ENCODE measurements at regions not wholly inside any gene's neighbourhood (a gene's known extent, or its start where the extent isn't known, plus 50 kb on each side); places are given as distances from the start of the nearest gene placed in this dataset.

GRCh38 chr10:56231436-56231835 lies 129.6 kb downstream of the ZWINT start:
- Histone ChIP-seq H3K9me2 (replicated peaks; ENCODE audit: insufficient read depth, low read length) (no peaks in the 10 kb centered on the region), H3F3A (ENCODE audit: insufficient read depth, low read length) (no peaks in the 10 kb centered on the region), H3K4me2 (ENCODE audit: low read depth, low read length) (no peak overlapping the region), H4K20me1 (ENCODE audit: insufficient read depth, low read length) (no peaks in the 10 kb centered on the region), H3K9me3 (replicated peaks; ENCODE audit: insufficient read depth, low read length) (no peaks in the 10 kb centered on the region), H3K36me3 (replicated peaks; ENCODE audit: insufficient read depth, low read length) (no peaks in the 10 kb centered on the region), H3K4me3 (ENCODE audit: low read length) (no peak overlapping the region), H3K79me2 (ENCODE audit: low read length) (no peaks in the 10 kb centered on the region), H3K4me1 (ENCODE audit: low read length) (no peaks in the 10 kb centered on the region), H3K27ac (ENCODE audit: low read length) (no peak overlapping the region), H3K9ac (ENCODE audit: low read length) (no peak overlapping the region), H2AFZ (ENCODE audit: low read length) (no peak overlapping the region), H3K27me3 (replicated peaks; ENCODE audit: insufficient read depth, low read length) (no peaks in the 10 kb centered on the region)
- TF ChIP-seq, protein P1, sequence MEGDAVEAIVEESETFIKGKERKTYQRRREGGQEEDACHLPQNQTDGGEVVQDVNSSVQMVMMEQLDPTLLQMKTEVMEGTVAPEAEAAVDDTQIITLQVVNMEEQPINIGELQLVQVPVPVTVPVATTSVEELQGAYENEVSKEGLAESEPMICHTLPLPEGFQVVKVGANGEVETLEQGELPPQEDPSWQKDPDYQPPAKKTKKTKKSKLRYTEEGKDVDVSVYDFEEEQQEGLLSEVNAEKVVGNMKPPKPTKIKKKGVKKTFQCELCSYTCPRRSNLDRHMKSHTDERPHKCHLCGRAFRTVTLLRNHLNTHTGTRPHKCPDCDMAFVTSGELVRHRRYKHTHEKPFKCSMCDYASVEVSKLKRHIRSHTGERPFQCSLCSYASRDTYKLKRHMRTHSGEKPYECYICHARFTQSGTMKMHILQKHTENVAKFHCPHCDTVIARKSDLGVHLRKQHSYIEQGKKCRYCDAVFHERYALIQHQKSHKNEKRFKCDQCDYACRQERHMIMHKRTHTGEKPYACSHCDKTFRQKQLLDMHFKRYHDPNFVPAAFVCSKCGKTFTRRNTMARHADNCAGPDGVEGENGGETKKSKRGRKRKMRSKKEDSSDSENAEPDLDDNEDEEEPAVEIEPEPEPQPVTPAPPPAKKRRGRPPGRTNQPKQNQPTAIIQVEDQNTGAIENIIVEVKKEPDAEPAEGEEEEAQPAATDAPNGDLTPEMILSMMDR (IDR thresholded peaks at IDR 0.05; ENCODE audit: low read length): no peak
- TF ChIP-seq EZH2 (optimal IDR thresholded peaks at IDR 0.05; ENCODE audit: low read depth, low read length) (no peak), EZH2phosphoT487 (IDR thresholded peaks at IDR 0.05; ENCODE audit: low read length) (no peak)
- no peak for DNase-seq

DNA sequence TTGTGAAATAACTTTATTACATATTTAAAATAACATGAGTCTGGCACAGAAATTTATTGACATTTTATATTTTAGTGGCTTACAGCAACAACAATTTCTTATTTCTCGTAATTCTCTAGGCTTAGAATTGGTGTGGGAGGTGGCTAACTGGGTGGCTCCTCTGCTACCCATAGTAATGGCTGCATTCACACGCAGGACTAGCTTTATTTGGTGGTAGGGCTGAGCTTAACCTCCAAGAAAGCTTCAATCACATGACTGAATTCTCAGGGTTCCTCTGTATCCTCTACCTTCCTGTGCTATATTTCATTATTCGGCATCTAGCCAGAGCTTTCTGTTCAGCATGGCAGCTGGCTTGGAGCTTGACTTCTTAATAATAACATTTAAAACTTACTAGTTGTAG lies 138.8 kb downstream of the ZWINT start:
- H3K9me3 ChIP-seq (replicated peaks; ENCODE audit: insufficient read depth, low read length): no peaks in the 10 kb centered on the region
- H3K4me1 ChIP-seq (ENCODE audit: low read length): no peaks in the 10 kb centered on the region
- H2AFZ ChIP-seq (ENCODE audit: low read length): no peak overlapping the region
- no peak for DNase-seq
- no peaks in the 10 kb centered on the region for H3K27me3 ChIP-seq (replicated peaks; ENCODE audit: insufficient read depth, low read length)
- no peak overlapping the region for H3K4me3 ChIP-seq (ENCODE audit: low read length)
- no peak overlapping the region for H3K27ac ChIP-seq (ENCODE audit: low read length)
- no peaks in the 10 kb centered on the region for H3K79me2 ChIP-seq (ENCODE audit: low read length)
- H4K20me1 ChIP-seq (ENCODE audit: insufficient read depth, low read length): no peaks in the 10 kb centered on the region
- no peak overlapping the region for H3K4me2 ChIP-seq (ENCODE audit: low read depth, low read length)
- H3K9me2 ChIP-seq (replicated peaks; ENCODE audit: insufficient read depth, low read length): peaks cover 6% of the 10 kb centered on the region; the same call in 1 of the 2 replicates
- H3K9ac ChIP-seq (ENCODE audit: low read length): no peak overlapping the region
- TF ChIP-seq, protein P1 (IDR thresholded peaks at IDR 0.05; ENCODE audit: low read length): no peak
- TF ChIP-seq EZH2phosphoT487 (IDR thresholded peaks at IDR 0.05; ENCODE audit: low read length) (no peak), EZH2 (optimal IDR thresholded peaks at IDR 0.05; ENCODE audit: low read depth, low read length) (no peak)
- no peaks in the 10 kb centered on the region for H3F3A ChIP-seq (ENCODE audit: insufficient read depth, low read length)
- H3K36me3 ChIP-seq (replicated peaks; ENCODE audit: insufficient read depth, low read length): no peaks in the 10 kb centered on the region

GRCh38 chr10:56212951-56213350 lies 148.1 kb downstream of the ZWINT start:
- H3K4me3 ChIP-seq (ENCODE audit: low read length): no peak overlapping the region
- no peak overlapping the region for H3K27ac ChIP-seq (ENCODE audit: low read length)
- H3K36me3 ChIP-seq (replicated peaks; ENCODE audit: insufficient read depth, low read length): no peaks in the 10 kb centered on the region
- no peak overlapping the region for H3K4me2 ChIP-seq (ENCODE audit: low read depth, low read length)
- no peak for TF ChIP-seq EZH2 (optimal IDR thresholded peaks at IDR 0.05; ENCODE audit: low read depth, low read length)
- no peak for TF ChIP-seq EZH2phosphoT487 (IDR thresholded peaks at IDR 0.05; ENCODE audit: low read length)
- TF ChIP-seq, protein P1 (IDR thresholded peaks at IDR 0.05; ENCODE audit: low read length): no peak
- H3K79me2 ChIP-seq (ENCODE audit: low read length): no peaks in the 10 kb centered on the region
- DNase-seq: no peak
- H2AFZ ChIP-seq (ENCODE audit: low read length): no peak overlapping the region
- no peaks in the 10 kb centered on the region for H4K20me1 ChIP-seq (ENCODE audit: insufficient read depth, low read length)
- no peaks in the 10 kb centered on the region for H3K27me3 ChIP-seq (replicated peaks; ENCODE audit: insufficient read depth, low read length)
- no peak overlapping the region for H3K9ac ChIP-seq (ENCODE audit: low read length)
- H3F3A ChIP-seq (ENCODE audit: insufficient read depth, low read length): no peaks in the 10 kb centered on the region
- no peaks in the 10 kb centered on the region for H3K9me3 ChIP-seq (replicated peaks; ENCODE audit: insufficient read depth, low read length)
- H3K4me1 ChIP-seq (ENCODE audit: low read length): no peaks in the 10 kb centered on the region
- H3K9me2 ChIP-seq (replicated peaks; ENCODE audit: insufficient read depth, low read length): no peaks in the 10 kb centered on the region
